Activated CD8-positive, alpha-beta memory T cell treated with anti-CD3 and anti-CD28 coated beads, Interleukin-2, amount 50 U/mL, for 24 hours (primary cell): ENCODE measurements at regions not wholly inside any gene's neighbourhood (a gene's known extent, or its start where the extent isn't known, plus 50 kb on each side); places are given as distances from the start of the nearest gene placed in this dataset.
"Not testable (repeated sequence)": the region's sequence is repeated elsewhere in the genome, so short reads cannot be mapped to it uniquely, and the experiment has no call there.

ENCODE experiments used
- DNase-seq: peaks from one replicate; pipeline ENCODE4 v3.0.0-alpha.2; 2020; ENCODE audit errors: extremely low read depth

- DNase-seq, result no peak
These were observed 697.3 kb downstream of the TRIB2 start for GRCh38 chr2:13413989-13414388.

DNA sequence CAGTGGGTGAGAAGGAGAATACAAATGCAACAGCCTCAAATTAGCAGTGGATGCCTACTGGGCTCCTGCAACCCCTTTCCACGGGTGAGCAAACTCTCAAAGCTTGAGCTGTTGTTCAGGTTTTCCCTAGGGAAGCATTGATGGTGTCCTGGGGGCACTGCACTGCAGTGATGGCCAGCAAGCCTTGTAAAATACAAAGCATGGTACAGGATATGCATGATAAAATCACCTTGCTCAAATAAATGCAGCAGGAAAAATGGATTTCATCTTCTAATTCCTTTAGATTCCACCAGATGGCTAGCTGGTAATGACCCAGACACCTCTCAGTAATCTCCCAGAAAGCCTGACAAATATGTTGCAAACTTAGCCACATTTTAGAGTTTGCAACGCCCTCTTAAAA, 698.2 kb downstream of the TRIB2 start:
- no peak for DNase-seq

GRCh38 chr2:13433954-13434353, 717.2 kb downstream of the TRIB2 start:
- no peak for DNase-seq

- DNase-seq, result not testable (repeated sequence)
These were observed 727.0 kb downstream of the TRIB2 start for GRCh38 chr2:13443554-13444261.

DNA sequence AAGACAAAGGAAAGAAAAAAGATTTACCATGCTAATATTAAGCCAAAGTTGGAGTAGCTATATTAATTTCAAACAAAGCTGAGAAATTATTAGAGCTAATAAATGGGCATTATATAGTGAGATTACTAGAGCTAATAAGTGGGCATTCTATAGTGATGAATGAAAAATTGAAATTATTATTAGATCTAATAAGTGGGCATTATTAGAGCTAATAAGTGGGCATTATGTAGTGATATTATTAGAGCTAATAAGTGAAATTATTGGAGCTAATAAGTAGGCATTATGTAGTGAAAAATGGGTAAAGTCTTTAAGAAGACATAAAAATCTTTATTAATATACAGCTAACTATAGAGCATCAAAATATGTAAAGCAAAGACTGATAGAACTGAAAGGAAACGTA, 745.7 kb downstream of the TRIB2 start:
- DNase-seq, result no peak

DNA sequence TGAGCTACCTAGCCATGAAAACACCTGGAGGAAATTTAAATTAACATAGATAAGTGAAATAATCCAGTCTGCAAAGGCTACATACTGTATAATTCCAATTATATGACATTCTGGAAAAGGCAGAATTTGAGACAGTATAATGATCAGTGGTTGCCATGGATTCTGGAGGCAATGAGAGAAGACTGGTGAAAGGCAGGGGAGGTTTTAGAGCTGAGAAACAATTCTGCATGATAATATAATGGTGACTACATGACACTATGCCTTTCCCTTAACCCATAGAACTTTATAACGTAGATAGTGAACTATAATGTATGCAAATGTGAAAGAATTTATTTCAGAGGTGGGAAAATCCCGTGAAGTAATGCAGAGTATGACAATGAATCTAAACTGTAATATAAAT, 749.3 kb downstream of the TRIB2 start:
- no peak for DNase-seq

- DNase-seq, result no peak
These were observed 757.8 kb downstream of the TRIB2 start for GRCh38 chr2:13474538-13474937.

GRCh38 chr2:13480057-13480456, 763.3 kb downstream of the TRIB2 start:
- DNase-seq, result no peak

GRCh38 chr2:13481201-13481600, 764.5 kb downstream of the TRIB2 start:
- DNase-seq, result no peak

- DNase-seq, result no peak
These were observed 768.5 kb downstream of the TRIB2 start for GRCh38 chr2:13485256-13485655.

GRCh38 chr2:13488965-13489364, 772.2 kb downstream of the TRIB2 start:
- no peak for DNase-seq

GRCh38 chr2:13492262-13492661, 775.5 kb downstream of the TRIB2 start:
- no peak for DNase-seq

- DNase-seq, result no peak
These were observed 778.3 kb downstream of the TRIB2 start for GRCh38 chr2:13495051-13495450.

GRCh38 chr2:13504808-13505207, 788.1 kb downstream of the TRIB2 start:
- DNase-seq, result no peak

DNA sequence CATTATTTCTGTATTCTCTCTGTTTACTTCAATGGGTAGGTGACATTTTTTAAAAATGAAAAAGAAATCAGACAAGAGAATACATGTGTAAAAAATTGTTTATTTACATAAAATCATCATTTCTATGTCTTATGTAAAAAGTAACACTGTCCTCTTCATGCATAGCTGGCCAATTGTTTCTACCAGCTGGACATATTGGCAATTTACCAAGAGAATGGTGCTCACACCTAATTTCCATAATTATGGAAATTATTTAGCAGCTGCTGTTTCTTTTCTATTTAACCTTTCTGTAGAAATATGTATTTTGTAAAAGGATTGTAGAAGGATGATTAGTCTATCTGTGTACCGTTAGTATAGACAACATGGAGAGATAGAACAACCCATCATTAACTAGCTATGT, 791.9 kb downstream of the TRIB2 start:
- DNase-seq, result no peak

- DNase-seq, result no peak
These were observed 798.5 kb downstream of the TRIB2 start for GRCh38 chr2:13515254-13515653.

- DNase-seq, result no peak
These were observed 805.4 kb downstream of the TRIB2 start for GRCh38 chr2:13522096-13522495.

GRCh38 chr2:13522917-13523821, 806.4 kb downstream of the TRIB2 start:
- no peak for DNase-seq

GRCh38 chr2:13524492-13524891, 807.8 kb downstream of the TRIB2 start:
- DNase-seq, result no peak

- not testable (repeated sequence) for DNase-seq
These were observed 815.1 kb downstream of the TRIB2 start for GRCh38 chr2:13531735-13532410.

GRCh38 chr2:13532781-13533523, 816.2 kb downstream of the TRIB2 start:
- not testable (repeated sequence) for DNase-seq

GRCh38 chr2:13533524-13533922, 816.8 kb downstream of the TRIB2 start:
- DNase-seq, result no peak
